ENCODE measurements at regions not wholly inside any gene's neighbourhood (a gene's known extent, or its start where the extent isn't known, plus 50 kb on each side); places are given as distances from the start of the nearest gene placed in this dataset.

DNA sequence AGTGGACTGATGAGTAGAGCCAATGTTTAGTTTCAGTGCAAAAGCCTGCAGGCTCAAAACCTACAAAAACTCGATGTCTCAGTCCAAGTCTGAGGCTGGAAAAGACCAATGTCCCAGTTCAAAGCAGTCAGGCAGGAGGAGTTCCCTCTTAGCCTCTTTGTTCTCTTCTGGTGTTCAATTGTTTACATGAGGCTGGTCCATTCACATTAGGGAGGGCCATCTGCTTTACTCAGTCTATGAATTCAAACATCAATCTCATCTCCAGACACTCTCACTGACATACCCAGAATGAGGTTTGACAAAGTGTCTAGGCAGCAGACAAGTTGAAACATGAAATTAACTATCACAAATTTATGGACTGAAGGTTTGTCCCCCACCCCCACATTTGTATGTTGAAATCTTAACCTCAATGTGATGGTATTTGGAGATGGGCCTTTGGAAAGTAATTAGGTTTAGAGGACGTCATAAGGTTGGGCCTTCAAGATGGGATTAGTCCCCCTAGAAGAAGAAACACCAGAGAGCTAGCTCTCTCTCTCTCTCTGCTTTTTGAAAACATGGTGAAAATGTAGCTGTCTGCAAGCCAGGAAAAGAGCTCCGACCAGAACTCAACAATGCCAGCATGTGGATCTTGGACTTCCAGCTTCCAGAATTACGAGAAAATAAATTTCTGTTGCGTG lies 438.5 kb upstream of the RGMA start:
- 75 to 79% methylated on average over 5 of the region's 5 CpGs for WGBS, 2 donors

DNA sequence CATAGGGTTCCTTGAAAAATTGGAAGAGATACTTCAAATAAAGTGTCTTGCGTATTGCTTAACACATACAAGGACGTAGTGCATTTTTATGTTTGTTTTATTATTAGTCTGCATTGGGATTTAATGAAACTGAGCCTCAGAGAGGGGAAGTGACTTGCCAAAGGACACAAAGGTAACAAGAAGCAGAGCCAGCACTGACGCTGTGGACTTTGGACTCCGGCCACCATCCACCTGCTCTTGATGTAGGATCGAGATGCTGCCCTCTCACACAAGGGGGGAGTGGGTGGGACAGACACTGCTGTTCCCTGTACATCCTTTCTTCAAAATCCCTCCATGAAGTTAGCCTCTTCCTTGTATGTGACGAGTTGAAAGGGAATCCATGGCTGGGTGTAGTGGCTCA lies 435.4 kb upstream of the RGMA start:
- Histone ChIP-seq H3K27me3 (ENCODE audit: control insufficient read depth in 1 of 2, insufficient read depth in 2 of 2, low read length in 2 of 2) (peaks cover 0 to 5% of the 10 kb centered on the region in 2 donors), H3K4me1 (ENCODE audit: control insufficient read depth in 2 of 2, insufficient read depth in 2 of 2, low read length in 1 of 2) (no peaks in the 10 kb centered on the region), H3K27ac (ENCODE audit: low read depth in 2 of 2, low read length in 1 of 2) (no peak overlapping the region), H3K4me3 (ENCODE audit: low read depth in 1 of 2, low read length in 2 of 2) (no peak overlapping the region), H3K9me3 (ENCODE audit: control insufficient read depth in 2 of 2, insufficient read depth in 1 of 2, low read depth in 1 of 2, low read length in 1 of 2) (no peaks in the 10 kb centered on the region), H3K36me3 (ENCODE audit: control insufficient read depth in 2 of 2, insufficient read depth in 2 of 2, low read length in 1 of 2) (no peaks in the 10 kb centered on the region)
- 72 to 76% methylated on average over 6 of the region's 6 CpGs for WGBS, 2 donors

More for the DNA sequence above, 438.5 kb upstream of the RGMA start:
- Histone ChIP-seq H3K27ac (ENCODE audit: low read depth in 2 of 2, low read length in 1 of 2) (no peak overlapping the region), H3K4me3 (ENCODE audit: low read depth in 1 of 2, low read length in 2 of 2) (no peak overlapping the region), H3K27me3 (ENCODE audit: control insufficient read depth in 1 of 2, insufficient read depth in 2 of 2, low read length in 2 of 2) (peaks cover 0 to 5% of the 10 kb centered on the region in 2 donors), H3K4me1 (ENCODE audit: control insufficient read depth in 2 of 2, insufficient read depth in 2 of 2, low read length in 1 of 2) (no peaks in the 10 kb centered on the region), H3K36me3 (ENCODE audit: control insufficient read depth in 2 of 2, insufficient read depth in 2 of 2, low read length in 1 of 2) (no peaks in the 10 kb centered on the region), H3K9me3 (ENCODE audit: control insufficient read depth in 2 of 2, insufficient read depth in 1 of 2, low read depth in 1 of 2, low read length in 1 of 2) (no peaks in the 10 kb centered on the region)

DNA sequence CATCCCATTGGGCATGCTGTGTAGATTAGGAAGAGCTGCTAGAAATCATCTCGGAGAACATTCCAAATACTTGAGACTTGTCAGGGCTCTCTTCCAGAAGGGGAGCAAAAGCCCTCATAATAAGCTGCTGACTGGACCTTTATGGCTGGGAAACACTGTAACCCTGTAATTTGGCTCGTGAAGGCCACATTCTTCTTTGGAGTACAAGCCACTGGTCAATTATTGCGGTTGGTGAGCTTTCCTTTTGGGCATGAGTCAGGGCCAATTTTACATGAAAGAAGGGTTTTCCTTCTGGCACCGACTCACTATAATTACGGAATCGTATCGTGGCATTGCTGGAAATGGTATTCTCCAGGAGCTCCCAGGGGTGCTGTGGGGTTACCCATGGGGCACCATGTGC lies 434.5 kb upstream of the RGMA start:
- 69 to 77% methylated on average over 7 of the region's 7 CpGs for WGBS, 2 donors
- Histone ChIP-seq H3K27me3 (ENCODE audit: control insufficient read depth in 1 of 2, insufficient read depth in 2 of 2, low read length in 2 of 2) (peaks cover 0 to 5% of the 10 kb centered on the region in 2 donors), H3K36me3 (ENCODE audit: control insufficient read depth in 2 of 2, insufficient read depth in 2 of 2, low read length in 1 of 2) (no peaks in the 10 kb centered on the region), H3K9me3 (ENCODE audit: control insufficient read depth in 2 of 2, insufficient read depth in 1 of 2, low read depth in 1 of 2, low read length in 1 of 2) (no peaks in the 10 kb centered on the region), H3K27ac (ENCODE audit: low read depth in 2 of 2, low read length in 1 of 2) (no peak overlapping the region), H3K4me1 (ENCODE audit: control insufficient read depth in 2 of 2, insufficient read depth in 2 of 2, low read length in 1 of 2) (no peaks in the 10 kb centered on the region), H3K4me3 (ENCODE audit: low read depth in 1 of 2, low read length in 2 of 2) (no peak overlapping the region)

DNA sequence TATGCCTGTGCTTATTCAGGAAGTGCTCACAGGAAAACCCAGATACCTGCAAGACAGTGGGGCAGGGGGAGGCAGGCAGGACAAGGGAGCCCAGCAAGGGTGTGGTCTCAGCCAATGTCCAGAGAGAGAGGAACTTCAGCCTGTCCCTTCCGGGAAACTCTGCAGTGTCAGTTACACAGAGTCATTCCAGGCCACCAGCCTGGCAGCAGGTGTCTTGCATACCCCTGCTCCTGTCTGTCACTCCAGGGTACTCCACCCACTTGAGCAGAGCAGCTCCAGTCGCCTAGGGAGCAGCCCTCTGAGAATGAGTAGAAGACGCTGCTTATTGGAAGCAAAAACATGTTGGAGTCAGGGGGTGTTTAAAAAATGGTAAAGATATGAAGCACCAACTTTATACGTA lies 431.2 kb upstream of the RGMA start:
- WGBS, 2 donors: 82 to 85% methylated on average over 4 of the region's 4 CpGs
- Histone ChIP-seq H3K9me3 (ENCODE audit: control insufficient read depth in 2 of 2, insufficient read depth in 1 of 2, low read depth in 1 of 2, low read length in 1 of 2) (no peaks in the 10 kb centered on the region), H3K27ac (ENCODE audit: low read depth in 2 of 2, low read length in 1 of 2) (no peak overlapping the region), H3K36me3 (ENCODE audit: control insufficient read depth in 2 of 2, insufficient read depth in 2 of 2, low read length in 1 of 2) (no peaks in the 10 kb centered on the region), H3K4me1 (ENCODE audit: control insufficient read depth in 2 of 2, insufficient read depth in 2 of 2, low read length in 1 of 2) (no peaks in the 10 kb centered on the region), H3K4me3 (ENCODE audit: low read depth in 1 of 2, low read length in 2 of 2) (no peak overlapping the region), H3K27me3 (ENCODE audit: control insufficient read depth in 1 of 2, insufficient read depth in 2 of 2, low read length in 2 of 2) (peaks cover 0 to 5% of the 10 kb centered on the region in 2 donors)

DNA sequence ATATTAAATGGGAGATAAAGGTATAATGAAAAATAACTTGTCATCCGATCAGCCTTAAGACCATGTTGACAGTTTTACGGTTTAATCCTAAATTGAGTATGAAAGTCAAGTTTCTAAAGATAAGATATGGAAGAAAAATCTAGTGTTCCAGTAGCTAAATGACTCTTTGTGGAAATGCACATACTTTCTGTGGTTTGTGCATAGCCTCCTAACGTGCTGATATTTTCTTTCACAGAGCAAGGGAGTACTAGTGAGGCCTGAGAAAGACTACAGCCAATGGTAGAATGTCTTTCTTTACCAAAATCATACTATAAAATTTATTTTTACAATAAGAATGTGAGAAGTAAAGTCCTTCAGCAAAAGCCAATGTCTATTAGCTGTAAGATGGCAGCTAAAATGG lies 430.6 kb upstream of the RGMA start:
- Histone ChIP-seq H3K9me3 (ENCODE audit: control insufficient read depth in 2 of 2, insufficient read depth in 1 of 2, low read depth in 1 of 2, low read length in 1 of 2) (no peaks in the 10 kb centered on the region), H3K27me3 (ENCODE audit: control insufficient read depth in 1 of 2, insufficient read depth in 2 of 2, low read length in 2 of 2) (peaks cover 0 to 5% of the 10 kb centered on the region in 2 donors), H3K4me1 (ENCODE audit: control insufficient read depth in 2 of 2, insufficient read depth in 2 of 2, low read length in 1 of 2) (no peaks in the 10 kb centered on the region), H3K27ac (ENCODE audit: low read depth in 2 of 2, low read length in 1 of 2) (no peak overlapping the region), H3K36me3 (ENCODE audit: control insufficient read depth in 2 of 2, insufficient read depth in 2 of 2, low read length in 1 of 2) (no peaks in the 10 kb centered on the region), H3K4me3 (ENCODE audit: low read depth in 1 of 2, low read length in 2 of 2) (no peak overlapping the region)
- 77 to 85% methylated on average over 3 of the region's 3 CpGs for WGBS, 2 donors

DNA sequence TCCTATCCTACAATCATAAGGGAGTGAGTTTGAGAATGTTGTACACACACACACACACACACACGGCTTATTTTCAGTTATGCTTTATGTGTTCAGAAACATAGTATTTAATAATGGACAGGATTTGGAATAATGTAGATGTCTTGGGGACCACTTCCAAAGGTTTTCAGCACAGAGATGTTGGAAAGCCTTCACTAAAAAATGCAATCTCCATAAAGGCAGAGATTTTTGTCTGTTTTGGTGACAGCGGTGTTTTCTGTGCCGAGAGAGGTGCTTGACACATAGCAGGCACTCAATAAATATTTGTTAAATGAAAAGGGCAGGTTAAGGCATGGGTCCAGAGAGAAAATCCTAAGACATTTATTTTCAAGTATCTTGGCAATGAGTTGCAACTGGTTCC lies 428.2 kb upstream of the RGMA start:
- Histone ChIP-seq H3K27ac (ENCODE audit: low read depth in 2 of 2, low read length in 1 of 2) (no peak overlapping the region), H3K36me3 (ENCODE audit: control insufficient read depth in 2 of 2, insufficient read depth in 2 of 2, low read length in 1 of 2) (no peaks in the 10 kb centered on the region), H3K4me1 (ENCODE audit: control insufficient read depth in 2 of 2, insufficient read depth in 2 of 2, low read length in 1 of 2) (no peaks in the 10 kb centered on the region), H3K4me3 (ENCODE audit: low read depth in 1 of 2, low read length in 2 of 2) (no peak overlapping the region), H3K9me3 (ENCODE audit: control insufficient read depth in 2 of 2, insufficient read depth in 1 of 2, low read depth in 1 of 2, low read length in 1 of 2) (no peaks in the 10 kb centered on the region), H3K27me3 (ENCODE audit: control insufficient read depth in 1 of 2, insufficient read depth in 2 of 2, low read length in 2 of 2) (no peaks in the 10 kb centered on the region)
- 59 to 62% methylated on average over 3 of the region's 3 CpGs for WGBS, 2 donors

DNA sequence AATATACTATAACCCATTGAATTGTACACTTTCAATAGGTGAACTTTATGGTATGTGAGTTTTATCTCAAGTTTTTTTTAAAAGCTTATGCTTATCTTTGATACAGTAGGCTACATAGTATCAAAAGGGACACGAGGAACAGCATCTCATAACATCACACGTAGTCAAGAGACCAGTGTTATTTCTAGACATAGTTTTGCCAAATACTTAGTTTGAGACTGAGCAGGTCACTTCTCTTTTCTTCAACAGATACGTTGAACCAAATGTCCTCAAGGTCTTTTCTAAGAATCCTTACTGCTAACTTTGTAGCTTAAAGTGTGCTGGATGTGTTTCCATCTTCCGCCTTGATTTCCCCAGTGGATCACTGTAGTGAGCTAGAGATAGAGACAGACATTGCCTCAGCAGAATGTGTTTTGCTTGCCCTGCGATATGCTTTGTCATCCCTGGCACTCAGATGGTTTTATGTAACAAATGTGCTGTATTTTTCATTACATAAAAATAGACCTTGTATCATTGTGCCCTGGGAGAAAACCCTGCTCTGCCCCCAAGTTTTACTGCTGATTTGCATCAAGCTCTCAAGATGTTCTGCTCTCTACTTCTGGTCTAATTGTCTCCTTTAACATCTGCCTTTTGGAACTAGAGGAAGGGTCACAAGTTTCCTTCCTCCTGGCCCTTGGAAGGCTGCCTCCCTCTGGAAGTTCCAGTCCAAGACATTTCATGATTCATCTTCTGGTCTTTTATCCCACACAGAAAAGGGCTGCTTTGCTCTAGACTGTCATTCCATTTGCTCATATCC lies 426.4 kb upstream of the RGMA start:
- no peaks in the 10 kb centered on the region for H3K36me3 ChIP-seq (ENCODE audit: control insufficient read depth in 2 of 2, insufficient read depth in 2 of 2, low read length in 1 of 2)
- no peaks in the 10 kb centered on the region for H3K4me1 ChIP-seq (ENCODE audit: control insufficient read depth in 2 of 2, insufficient read depth in 2 of 2, low read length in 1 of 2)
- no peaks in the 10 kb centered on the region for H3K27me3 ChIP-seq (ENCODE audit: control insufficient read depth in 1 of 2, insufficient read depth in 2 of 2, low read length in 2 of 2)
- 73 to 79% methylated on average over 5 of the region's 5 CpGs for WGBS, 2 donors
- H3K4me3 ChIP-seq (ENCODE audit: low read depth in 1 of 2, low read length in 2 of 2): no peak overlapping the region
- H3K27ac ChIP-seq (ENCODE audit: low read depth in 2 of 2, low read length in 1 of 2): no peak overlapping the region
- H3K9me3 ChIP-seq (ENCODE audit: control insufficient read depth in 2 of 2, insufficient read depth in 1 of 2, low read depth in 1 of 2, low read length in 1 of 2): no peaks in the 10 kb centered on the region

DNA sequence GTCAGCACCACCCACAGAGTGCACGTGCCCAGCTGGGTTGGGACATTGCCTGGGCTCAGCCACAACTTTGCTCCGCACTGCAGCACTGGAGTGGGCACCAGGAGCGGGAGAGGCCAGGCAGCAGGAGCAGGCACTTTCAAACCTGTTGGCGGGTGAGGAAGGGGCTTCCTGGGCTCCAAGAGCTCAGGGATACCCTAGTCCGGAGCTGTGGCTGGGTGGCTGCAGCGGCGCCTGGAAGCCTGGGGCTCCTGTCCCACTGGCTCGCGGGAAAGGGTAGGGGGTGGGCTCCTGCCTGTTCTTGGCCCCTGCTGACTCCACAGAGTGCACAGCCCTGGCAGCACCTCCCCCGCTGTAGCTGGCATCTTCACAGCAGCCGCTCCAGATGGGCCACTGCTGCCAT lies 417.6 kb upstream of the RGMA start:
- Histone ChIP-seq H3K4me3 (ENCODE audit: low read depth in 1 of 2, low read length in 2 of 2) (no peak overlapping the region), H3K4me1 (ENCODE audit: control insufficient read depth in 2 of 2, insufficient read depth in 2 of 2, low read length in 1 of 2) (no peaks in the 10 kb centered on the region), H3K36me3 (ENCODE audit: control insufficient read depth in 2 of 2, insufficient read depth in 2 of 2, low read length in 1 of 2) (no peaks in the 10 kb centered on the region), H3K27me3 (ENCODE audit: control insufficient read depth in 1 of 2, insufficient read depth in 2 of 2, low read length in 2 of 2) (no peaks in the 10 kb centered on the region), H3K27ac (ENCODE audit: low read depth in 2 of 2, low read length in 1 of 2) (no peak overlapping the region), H3K9me3 (ENCODE audit: control insufficient read depth in 2 of 2, insufficient read depth in 1 of 2, low read depth in 1 of 2, low read length in 1 of 2) (no peaks in the 10 kb centered on the region)
- 90 to 94% methylated on average over 11 of the region's 11 CpGs for WGBS, 2 donors

DNA sequence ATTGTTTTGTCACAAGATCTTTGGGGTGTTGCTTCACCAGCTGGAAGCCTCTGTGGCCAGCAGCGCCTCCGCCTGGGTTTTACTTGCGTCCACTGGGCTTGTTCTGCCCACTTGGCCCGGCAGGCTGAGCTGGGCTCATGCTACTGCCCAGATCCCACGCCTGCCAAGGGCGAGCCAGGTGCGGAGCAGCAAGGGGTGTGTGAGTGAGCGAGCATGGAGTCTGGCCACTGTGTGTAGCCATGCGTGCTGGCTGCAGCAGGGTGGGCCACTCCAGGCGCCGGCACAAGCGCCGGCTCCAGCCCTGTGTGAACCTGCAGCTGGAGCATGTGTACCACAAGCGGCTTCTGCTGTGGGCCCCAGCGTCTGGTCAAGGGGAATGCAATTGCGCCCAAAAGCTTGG lies 416.5 kb upstream of the RGMA start:
- Histone ChIP-seq H3K36me3 (ENCODE audit: control insufficient read depth in 2 of 2, insufficient read depth in 2 of 2, low read length in 1 of 2) (no peaks in the 10 kb centered on the region), H3K4me3 (ENCODE audit: low read depth in 1 of 2, low read length in 2 of 2) (no peak overlapping the region), H3K27ac (ENCODE audit: low read depth in 2 of 2, low read length in 1 of 2) (no peak overlapping the region), H3K4me1 (ENCODE audit: control insufficient read depth in 2 of 2, insufficient read depth in 2 of 2, low read length in 1 of 2) (no peaks in the 10 kb centered on the region), H3K27me3 (ENCODE audit: control insufficient read depth in 1 of 2, insufficient read depth in 2 of 2, low read length in 2 of 2) (no peaks in the 10 kb centered on the region), H3K9me3 (ENCODE audit: control insufficient read depth in 2 of 2, insufficient read depth in 1 of 2, low read depth in 1 of 2, low read length in 1 of 2) (no peaks in the 10 kb centered on the region)
- 92 to 95% methylated on average over 16 of the region's 16 CpGs for WGBS, 2 donors

- no peaks in the 10 kb centered on the region for H3K27me3 ChIP-seq (ENCODE audit: control insufficient read depth in 1 of 2, insufficient read depth in 2 of 2, low read length in 2 of 2)
- no peak overlapping the region for H3K4me3 ChIP-seq (ENCODE audit: low read depth in 1 of 2, low read length in 2 of 2)
- no peaks in the 10 kb centered on the region for H3K9me3 ChIP-seq (ENCODE audit: control insufficient read depth in 2 of 2, insufficient read depth in 1 of 2, low read depth in 1 of 2, low read length in 1 of 2)
- WGBS, 2 donors: 75 to 78% methylated on average over 2 of the region's 2 CpGs
- no peaks in the 10 kb centered on the region for H3K36me3 ChIP-seq (ENCODE audit: control insufficient read depth in 2 of 2, insufficient read depth in 2 of 2, low read length in 1 of 2)
- H3K27ac ChIP-seq (ENCODE audit: low read depth in 2 of 2, low read length in 1 of 2): no peak overlapping the region
- no peaks in the 10 kb centered on the region for H3K4me1 ChIP-seq (ENCODE audit: control insufficient read depth in 2 of 2, insufficient read depth in 2 of 2, low read length in 1 of 2)
These were observed 412.9 kb upstream of the RGMA start for GRCh38 chr15:93501946-93502345.

All from esophagus (tissue), 2 donors.